ENCODE measurements at regions not wholly inside any gene's neighbourhood (a gene's known extent, or its start where the extent isn't known, plus 50 kb on each side); places are given as distances from the start of the nearest gene placed in this dataset.

DNA sequence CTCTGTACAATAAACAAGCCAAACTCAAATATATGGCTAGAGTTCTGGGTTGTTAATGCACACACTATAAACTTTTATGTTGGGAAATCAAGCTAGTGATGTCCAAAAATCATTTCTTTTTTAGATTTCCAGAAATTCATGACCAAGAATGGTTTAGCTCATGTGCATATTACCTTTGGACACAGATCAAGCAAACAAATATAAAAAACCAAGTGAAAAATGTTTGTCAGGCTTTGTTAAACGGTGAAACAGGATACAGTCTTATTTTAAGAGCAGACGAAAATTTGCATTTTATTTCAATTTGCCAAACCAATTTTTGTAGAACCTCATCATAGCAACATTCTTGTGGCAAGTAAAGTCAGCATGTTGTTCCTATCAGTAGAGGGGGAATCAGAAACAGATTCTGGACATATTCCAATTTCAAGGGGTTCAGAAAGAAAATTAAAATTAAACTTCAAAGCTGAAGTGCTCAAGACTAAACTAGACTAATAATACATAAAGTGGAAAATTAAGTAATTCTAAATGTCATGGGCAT is 413.6 kb downstream of the TRIML1 start:
- TF ChIP-seq, protein P1, sequence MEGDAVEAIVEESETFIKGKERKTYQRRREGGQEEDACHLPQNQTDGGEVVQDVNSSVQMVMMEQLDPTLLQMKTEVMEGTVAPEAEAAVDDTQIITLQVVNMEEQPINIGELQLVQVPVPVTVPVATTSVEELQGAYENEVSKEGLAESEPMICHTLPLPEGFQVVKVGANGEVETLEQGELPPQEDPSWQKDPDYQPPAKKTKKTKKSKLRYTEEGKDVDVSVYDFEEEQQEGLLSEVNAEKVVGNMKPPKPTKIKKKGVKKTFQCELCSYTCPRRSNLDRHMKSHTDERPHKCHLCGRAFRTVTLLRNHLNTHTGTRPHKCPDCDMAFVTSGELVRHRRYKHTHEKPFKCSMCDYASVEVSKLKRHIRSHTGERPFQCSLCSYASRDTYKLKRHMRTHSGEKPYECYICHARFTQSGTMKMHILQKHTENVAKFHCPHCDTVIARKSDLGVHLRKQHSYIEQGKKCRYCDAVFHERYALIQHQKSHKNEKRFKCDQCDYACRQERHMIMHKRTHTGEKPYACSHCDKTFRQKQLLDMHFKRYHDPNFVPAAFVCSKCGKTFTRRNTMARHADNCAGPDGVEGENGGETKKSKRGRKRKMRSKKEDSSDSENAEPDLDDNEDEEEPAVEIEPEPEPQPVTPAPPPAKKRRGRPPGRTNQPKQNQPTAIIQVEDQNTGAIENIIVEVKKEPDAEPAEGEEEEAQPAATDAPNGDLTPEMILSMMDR (IDR thresholded peaks at IDR 0.05), result no peak
- no peak for TF ChIP-seq POLR2A (IDR thresholded peaks at IDR 0.05)

Measured in lower leg skin (tissue), 3 donors.